Thyroid gland (tissue), 4 donors: ENCODE measurements at regions not wholly inside any gene's neighbourhood (a gene's known extent, or its start where the extent isn't known, plus 50 kb on each side); places are given as distances from the start of the nearest gene placed in this dataset.

Experiments
- CTCF ChIP-seq, 6 experiments: fragments of 200-600 bp in 3 of 6; fragments of 450-650 bp in 3 of 6; sonication (generic) in 3 of 6; IDR thresholded peaks; one replicate each; pipeline ENCODE4 v1.5.1; 2016 to 2019; ENCODE audit warnings: antibody characterized with exemption in 6 of 6, mild to moderate bottlenecking in 2 of 6, inconsistent platforms in 1 of 6, moderate library complexity in 1 of 6
- POLR2A ChIP-seq, 2 donors: fragments of 450-650 bp; IDR thresholded peaks; one replicate each; pipeline ENCODE4 v1.6.1; 2017; ENCODE audit warnings: antibody characterized with exemption in 2 of 2, mild to moderate bottlenecking in 2 of 2, moderate library complexity in 1 of 2

- no peak for TF ChIP-seq CTCF (IDR thresholded peaks at IDR 0.05)
- TF ChIP-seq POLR2A (IDR thresholded peaks at IDR 0.05), result no peak
These were observed 304.0 kb downstream of the MAF start for GRCh38 chr16:79296491-79296890.
